ENCODE measurements at regions not wholly inside any gene's neighbourhood (a gene's known extent, or its start where the extent isn't known, plus 50 kb on each side); places are given as distances from the start of the nearest gene placed in this dataset.

- DNase-seq (ENCODE audit: low spot score), result no peak
Observed at GRCh38 chr4:134328741-134329140, 127.2 kb upstream of the PABPC4L start.

GRCh38 chr4:134327274-134328122, 125.9 kb upstream of the PABPC4L start:
- DNase-seq (ENCODE audit: low spot score), result no peak

DNA sequence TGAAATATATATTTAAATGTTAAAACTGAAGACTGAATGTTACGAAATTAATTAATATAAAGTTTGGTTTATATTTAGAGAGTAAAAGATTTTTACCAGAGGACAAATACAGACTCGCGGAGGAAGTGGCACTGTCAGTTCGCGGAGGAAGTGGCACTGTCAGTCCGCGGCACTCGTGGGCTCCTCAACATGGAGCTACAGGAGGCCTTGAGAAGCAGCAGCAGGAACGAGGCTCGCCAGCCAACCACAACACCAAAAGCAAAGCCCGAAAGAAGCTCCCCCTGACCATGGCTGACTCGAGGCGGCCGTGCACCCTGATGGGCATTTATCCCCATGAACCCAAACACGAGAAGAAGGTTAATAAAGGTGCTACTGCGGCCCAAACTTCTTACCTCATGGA, 125.3 kb upstream of the PABPC4L start:
- no peak for DNase-seq (ENCODE audit: low spot score)

DNA sequence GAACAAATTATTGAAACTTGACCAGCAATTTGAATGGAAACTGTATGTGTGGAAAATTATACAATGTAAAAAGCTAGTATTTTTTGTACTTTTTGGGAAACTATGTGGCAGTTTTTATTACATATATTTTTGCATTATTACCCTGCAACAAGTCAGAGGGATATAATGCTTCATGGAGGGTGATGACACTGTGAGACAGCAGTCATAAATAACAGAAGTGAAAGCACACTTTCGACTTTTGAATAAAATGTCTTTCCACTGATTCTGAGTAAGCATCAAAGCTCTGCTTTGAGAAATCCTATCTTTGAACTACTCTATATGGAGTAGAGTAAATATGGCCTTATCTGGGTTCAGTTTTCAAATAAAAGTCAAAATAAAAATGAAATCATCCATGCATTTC, 122.6 kb upstream of the PABPC4L start:
- no peak for DNase-seq (ENCODE audit: low spot score)

DNA sequence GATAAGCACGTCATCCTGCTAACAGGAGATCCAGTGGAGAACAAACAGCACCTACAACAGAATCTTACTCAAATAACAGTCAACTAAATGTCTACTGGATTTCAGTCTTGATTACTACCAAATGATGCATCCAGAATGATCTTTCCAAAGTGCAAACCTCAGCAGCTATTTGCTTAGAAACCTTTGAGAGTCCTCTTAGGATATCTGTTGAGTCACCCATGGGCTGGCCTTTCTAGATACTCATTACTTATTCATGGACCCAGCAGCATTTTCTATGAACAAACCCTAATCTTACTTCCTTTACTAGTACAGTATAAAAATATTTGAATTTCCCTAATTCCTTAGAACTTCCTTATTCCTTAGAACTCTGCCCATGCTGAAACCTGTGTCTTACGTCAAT, 118.5 kb upstream of the PABPC4L start:
- DNase-seq (ENCODE audit: low spot score), result no peak

DNA sequence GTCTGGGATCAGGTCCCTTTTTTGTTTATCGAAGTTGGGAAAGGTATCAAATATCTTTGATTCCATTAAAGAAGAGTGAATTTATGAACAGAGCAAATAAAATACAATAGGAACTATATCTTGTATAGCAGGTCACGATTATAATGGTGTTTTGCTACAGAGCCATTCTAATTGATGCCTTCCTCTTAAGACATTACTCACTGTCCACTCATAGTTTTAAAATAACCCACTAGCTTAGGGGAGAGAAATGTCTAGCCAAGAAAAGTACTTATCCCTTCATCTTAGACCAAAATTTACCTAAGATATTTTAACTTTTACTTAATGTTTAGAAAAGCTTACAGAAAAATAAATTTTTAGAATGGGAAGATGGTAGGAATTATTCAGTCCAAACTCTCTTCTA, 112.0 kb upstream of the PABPC4L start:
- DNase-seq (ENCODE audit: low spot score), result no peak

- DNase-seq (ENCODE audit: low spot score), result no peak
Observed at GRCh38 chr4:134309715-134310114, 108.1 kb upstream of the PABPC4L start.

DNA sequence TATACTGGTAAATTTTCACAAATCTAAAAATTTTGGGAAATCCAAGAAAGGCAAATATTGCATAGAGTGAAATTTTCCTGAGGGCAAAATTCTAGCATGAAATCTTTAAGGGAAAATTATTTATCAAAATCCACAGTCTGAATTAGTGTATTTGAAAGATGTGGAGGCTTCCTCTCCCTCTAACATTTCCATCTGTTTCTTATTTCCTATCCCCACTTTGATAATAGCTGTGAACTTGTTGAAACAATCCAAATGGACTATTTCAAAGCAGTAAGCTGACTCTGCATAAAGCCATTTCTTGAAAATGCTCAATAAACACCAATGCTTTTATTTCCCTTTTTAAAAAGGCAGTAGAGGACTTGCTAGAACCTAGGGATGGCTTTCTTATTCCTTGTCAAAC, 107.3 kb upstream of the PABPC4L start:
- no peak for DNase-seq (ENCODE audit: low spot score)

- DNase-seq (ENCODE audit: low spot score), result no peak
Observed at GRCh38 chr4:134298313-134298712, 96.7 kb upstream of the PABPC4L start.

GRCh38 chr4:134297765-134298164, 96.2 kb upstream of the PABPC4L start:
- no peak for DNase-seq (ENCODE audit: low spot score)

DNA sequence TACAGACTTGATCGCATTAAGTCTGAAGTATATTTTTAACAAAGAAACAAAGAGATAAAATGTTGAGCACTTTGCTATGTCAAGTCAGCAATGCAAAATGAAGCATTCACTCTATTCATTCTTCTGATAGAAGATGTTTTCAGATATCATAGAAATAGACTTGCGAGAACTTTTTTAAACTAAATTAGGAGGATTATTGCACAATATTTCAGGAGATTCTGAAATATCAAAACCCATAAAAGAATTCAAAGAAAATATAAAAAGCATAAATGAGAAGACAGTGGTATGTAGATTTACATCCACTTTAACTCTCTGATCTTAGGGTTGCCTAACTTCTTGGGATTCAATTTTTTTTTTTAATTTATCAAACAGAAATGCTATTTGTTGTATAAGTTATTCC, 81.1 kb upstream of the PABPC4L start:
- no peak for DNase-seq (ENCODE audit: low spot score)

- no peak for DNase-seq (ENCODE audit: low spot score)
Observed at GRCh38 chr4:134278675-134279074, 77.1 kb upstream of the PABPC4L start.

- DNase-seq (ENCODE audit: low spot score), result no peak
Observed at GRCh38 chr4:134276476-134276875, 74.9 kb upstream of the PABPC4L start.

DNA sequence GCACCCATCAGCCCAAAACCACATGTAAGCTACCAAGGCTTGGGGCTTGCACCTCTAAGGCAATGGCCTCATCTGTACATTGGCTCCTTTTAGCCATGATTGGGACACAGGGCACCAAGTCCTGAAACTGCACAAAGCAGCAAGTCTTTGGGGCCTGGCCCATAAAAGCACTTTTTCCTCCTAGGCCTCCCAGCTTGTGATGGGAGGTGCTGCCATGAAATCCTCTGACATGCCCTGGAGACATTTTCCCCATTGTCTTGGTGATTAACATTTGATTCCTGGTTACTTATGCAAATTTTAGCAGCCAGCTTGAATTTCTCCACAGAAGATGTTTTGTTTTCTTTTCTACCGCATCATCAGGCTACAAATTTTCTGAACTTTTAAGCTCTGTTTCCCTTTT, 58.5 kb upstream of the PABPC4L start:
- DNase-seq (ENCODE audit: low spot score), result no peak

Measured in AG08396 (cell line).